Immature natural killer cell (primary cell): ENCODE measurements at regions not wholly inside any gene's neighbourhood (a gene's known extent, or its start where the extent isn't known, plus 50 kb on each side); places are given as distances from the start of the nearest gene placed in this dataset.
"Not testable (repeated sequence)": the region's sequence is repeated elsewhere in the genome, so short reads cannot be mapped to it uniquely, and the experiment has no call there.

Experiments used
- DNase-seq, 3 donors: peaks; one replicate each; pipeline ENCODE4 v3.0.0; 2022; ENCODE audit warnings: mixed read lengths in 1 of 3
- H3K27ac Mint-ChIP-seq, 6 donors: one replicate each; pipeline ENCODE4 v1.8.0; 2020; ENCODE audit warnings: mixed read lengths in 6 of 6, mild to moderate bottlenecking in 5 of 6, inconsistent platforms in 4 of 6, moderate library complexity in 3 of 6
- H3K27me3 Mint-ChIP-seq, 3 donors: one replicate each; pipeline ENCODE4 v1.8.0; 2020 to 2021; ENCODE audit warnings: low read depth in 3 of 3, mild to moderate bottlenecking in 3 of 3, mixed read lengths in 3 of 3, moderate library complexity in 3 of 3, inconsistent platforms in 1 of 3
- H3K36me3 Mint-ChIP-seq, 3 donors: one replicate each; pipeline ENCODE4 v1.8.0; 2020; ENCODE audit warnings: mixed read lengths in 3 of 3, inconsistent platforms in 2 of 3, mild to moderate bottlenecking in 2 of 3
- H3K4me1 Mint-ChIP-seq, 2 donors: one replicate each; pipeline ENCODE4 v1.8.0; 2020; ENCODE audit warnings: inconsistent platforms in 2 of 2, mild to moderate bottlenecking in 2 of 2, mixed read lengths in 2 of 2, moderate library complexity in 1 of 2
- H3K4me3 Mint-ChIP-seq, 5 donors: one replicate each; pipeline ENCODE4 v1.8.0; 2020; ENCODE audit warnings: mild to moderate bottlenecking in 5 of 5, mixed read lengths in 5 of 5, inconsistent platforms in 3 of 5, moderate library complexity in 3 of 5
- H3K9me3 Mint-ChIP-seq, 6 donors: one replicate each; pipeline ENCODE4 v1.8.0; 2020; ENCODE audit warnings: mild to moderate bottlenecking in 6 of 6, mixed read lengths in 6 of 6, inconsistent platforms in 4 of 6, moderate library complexity in 3 of 6

DNA sequence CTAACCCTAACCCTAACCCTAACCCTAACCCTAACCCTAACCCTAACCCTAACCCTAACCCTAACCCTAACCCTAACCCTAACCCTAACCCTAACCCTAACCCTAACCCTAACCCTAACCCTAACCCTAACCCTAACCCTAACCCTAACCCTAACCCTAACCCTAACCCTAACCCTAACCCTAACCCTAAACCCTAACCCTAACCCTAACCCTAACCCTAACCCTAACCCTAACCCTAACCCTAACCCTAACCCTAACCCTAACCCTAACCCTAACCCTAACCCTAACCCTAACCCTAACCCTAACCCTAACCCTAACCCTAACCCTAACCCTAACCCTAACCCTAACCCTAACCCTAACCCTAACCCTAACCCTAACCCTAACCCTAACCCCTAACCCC is 80.6 kb upstream of the PLEKHG4B start:
- not testable (repeated sequence) for H3K9me3 Mint-ChIP-seq, H3K4me1 Mint-ChIP-seq, H3K4me3 Mint-ChIP-seq, H3K36me3 Mint-ChIP-seq, H3K27me3 Mint-ChIP-seq, H3K27ac Mint-ChIP-seq
- DNase-seq = peak; percentile 41 to 67 (median 44)

DNA sequence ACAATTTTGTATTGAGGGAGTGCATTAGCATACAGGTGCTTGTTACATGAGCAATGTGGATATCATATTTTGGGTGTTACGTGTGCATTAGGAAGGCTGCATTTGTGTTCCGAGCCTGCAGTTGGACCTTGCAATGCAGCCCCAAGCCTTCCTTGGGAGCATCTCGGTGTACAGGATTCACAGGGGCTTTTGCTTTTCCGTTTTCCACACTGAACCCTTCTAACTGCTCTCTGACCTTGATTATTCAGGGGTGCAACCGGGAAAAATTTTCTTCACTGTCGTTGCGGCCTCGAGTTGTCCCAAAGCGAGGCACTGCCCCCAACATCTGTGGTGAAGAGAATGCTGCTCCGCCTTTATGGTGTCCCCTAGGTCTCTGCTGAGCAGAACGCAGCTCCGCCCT is 80.1 kb upstream of the PLEKHG4B start:
- DNase-seq = peak in 1 of 3 donors; percentile 3
- Mint-ChIP-seq H3K27me3 (no peaks in the 10 kb centered on the region), H3K9me3 (no peaks in the 10 kb centered on the region), H3K4me1 (no peaks in the 10 kb centered on the region), H3K27ac (no peak overlapping the region), H3K4me3 (no peak overlapping the region), H3K36me3 (no peaks in the 10 kb centered on the region)

DNA sequence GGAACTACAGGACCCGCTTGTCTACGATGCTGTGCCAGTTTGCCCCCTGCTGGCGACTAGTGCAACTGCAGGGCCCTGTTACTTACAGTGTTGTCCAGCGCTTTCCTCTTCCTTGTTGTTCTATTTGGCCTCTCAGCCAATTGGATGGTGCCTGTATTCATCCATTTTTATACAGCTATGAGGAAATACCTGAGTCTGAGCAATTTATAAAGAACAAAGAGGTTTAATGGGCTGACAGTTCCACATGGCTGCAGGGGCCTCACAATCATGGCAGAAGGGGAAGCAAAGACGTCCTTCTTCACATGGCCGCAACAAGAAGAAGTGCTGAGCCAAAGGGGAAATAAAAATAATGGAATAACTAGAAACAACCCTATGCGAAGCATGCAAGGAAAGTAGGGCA is 78.7 kb upstream of the PLEKHG4B start:
- Mint-ChIP-seq H3K36me3 (no peaks in the 10 kb centered on the region), H3K4me1 (no peaks in the 10 kb centered on the region), H3K27ac (no peak overlapping the region), H3K27me3 (peaks cover 0 to 2% (median 2%) of the 10 kb centered on the region in 3 donors), H3K9me3 (no peaks in the 10 kb centered on the region), H3K4me3 (no peak overlapping the region)
- DNase-seq = no peak

DNA sequence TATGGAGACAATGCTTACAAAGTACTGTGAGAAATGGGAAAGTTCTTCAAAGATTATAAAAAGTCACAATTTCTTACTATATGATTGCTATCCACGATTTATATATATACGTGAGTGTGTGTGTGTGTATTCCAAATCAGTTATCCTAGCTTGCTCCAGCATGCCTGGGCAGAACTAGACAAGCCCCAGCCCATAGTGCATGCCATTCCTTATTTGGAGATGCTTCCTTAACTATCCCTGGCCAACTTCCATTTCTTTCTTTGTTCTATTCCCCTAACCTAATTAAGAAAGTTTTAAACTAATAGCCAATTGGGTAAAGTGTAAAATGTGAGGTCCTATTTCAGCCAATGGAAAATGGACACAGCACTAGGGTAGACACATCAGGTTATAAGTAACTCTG is 77.3 kb upstream of the PLEKHG4B start:
- DNase-seq, H3K9me3 Mint-ChIP-seq, H3K4me1 Mint-ChIP-seq, H3K27me3 Mint-ChIP-seq, H3K4me3 Mint-ChIP-seq, H3K27ac Mint-ChIP-seq, H3K36me3 Mint-ChIP-seq: not testable (repeated sequence)

DNA sequence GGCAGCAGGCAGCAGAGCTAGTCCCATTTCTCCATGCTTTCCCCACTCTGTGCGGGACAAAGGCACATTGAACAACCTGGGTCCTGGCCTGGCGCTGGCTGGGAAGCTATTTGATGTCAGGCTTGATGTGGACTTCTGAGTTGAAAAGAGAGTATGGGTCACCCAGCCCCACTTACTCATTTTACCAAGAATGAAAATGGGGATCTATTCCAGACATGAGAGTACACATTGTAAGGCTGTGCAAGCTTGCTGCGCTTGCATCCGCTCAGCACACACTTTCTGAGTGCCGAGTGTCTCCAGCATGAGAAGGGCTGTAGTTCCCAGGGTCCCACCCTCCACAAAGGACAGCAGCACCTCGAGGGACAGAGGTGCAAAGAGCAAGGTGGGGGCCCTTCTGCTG is 71.7 kb upstream of the PLEKHG4B start:
- H3K27me3 Mint-ChIP-seq = peaks cover 2 to 16% (median 6%) of the 10 kb centered on the region in 3 donors

DNA sequence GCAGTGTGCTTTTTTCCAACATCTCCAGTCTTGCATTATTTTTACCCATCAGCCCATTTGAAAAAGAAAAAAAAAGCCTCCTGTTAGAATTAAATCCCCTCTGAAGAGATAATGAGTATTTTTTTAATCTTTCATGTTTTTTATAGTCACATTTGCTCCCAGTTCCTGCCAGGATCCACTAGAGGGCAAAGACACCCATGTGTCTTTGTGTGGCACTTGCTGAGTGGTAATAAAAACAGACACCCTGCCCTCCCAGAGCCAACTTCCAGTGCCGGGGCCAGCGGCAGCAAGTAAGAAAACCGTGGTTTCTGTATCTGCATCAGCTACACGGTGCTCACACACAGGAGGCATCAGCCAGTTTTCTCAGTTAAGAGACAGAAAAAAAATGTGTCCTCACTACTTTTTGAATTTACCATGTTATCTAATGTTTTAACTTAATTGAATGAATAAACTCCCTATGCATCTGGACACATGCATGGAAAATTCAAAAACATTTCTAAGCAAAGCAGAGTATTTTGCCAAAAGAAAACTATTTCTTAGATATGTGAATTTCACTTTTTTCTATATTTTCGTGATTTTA is 70.2 kb upstream of the PLEKHG4B start:
- Mint-ChIP-seq H3K27ac (no peak overlapping the region), H3K36me3 (no peaks in the 10 kb centered on the region), H3K4me3 (no peak overlapping the region), H3K9me3 (peaks cover 0 to 3% (median 0%) of the 10 kb centered on the region in 6 donors), H3K27me3 (peaks cover 2 to 21% (median 9%) of the 10 kb centered on the region in 3 donors), H3K4me1 (no peaks in the 10 kb centered on the region)
- DNase-seq = no peak

More for the DNA sequence above, 71.7 kb upstream of the PLEKHG4B start:
- not testable (repeated sequence) for H3K36me3 Mint-ChIP-seq, H3K9me3 Mint-ChIP-seq, H3K4me3 Mint-ChIP-seq, DNase-seq, H3K4me1 Mint-ChIP-seq, H3K27ac Mint-ChIP-seq

DNA sequence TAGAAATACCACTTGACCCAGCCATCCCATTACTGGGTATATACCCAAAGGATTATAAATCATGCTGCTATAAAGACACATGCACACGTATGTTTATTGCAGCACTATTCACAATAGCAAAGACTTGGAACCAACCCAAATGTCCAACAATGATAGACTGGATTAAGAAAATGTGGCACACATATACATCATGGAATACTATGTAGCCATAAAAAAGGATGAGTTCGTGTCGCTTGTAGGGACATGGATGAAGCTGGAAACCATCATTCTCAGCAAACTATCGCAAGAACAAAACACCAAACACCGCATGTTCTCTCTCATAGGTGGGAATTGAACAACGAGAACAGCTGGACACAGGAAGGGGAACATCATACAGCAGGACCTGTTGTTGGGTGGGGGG is 68.1 kb upstream of the PLEKHG4B start:
- not testable (repeated sequence) for H3K36me3 Mint-ChIP-seq, H3K4me1 Mint-ChIP-seq, DNase-seq, H3K27ac Mint-ChIP-seq, H3K4me3 Mint-ChIP-seq
- Mint-ChIP-seq H3K9me3 (peaks cover 0 to 13% (median 3%) of the 10 kb centered on the region in 6 donors), H3K27me3 (peaks cover 0 to 23% (median 8%) of the 10 kb centered on the region in 3 donors)

DNA sequence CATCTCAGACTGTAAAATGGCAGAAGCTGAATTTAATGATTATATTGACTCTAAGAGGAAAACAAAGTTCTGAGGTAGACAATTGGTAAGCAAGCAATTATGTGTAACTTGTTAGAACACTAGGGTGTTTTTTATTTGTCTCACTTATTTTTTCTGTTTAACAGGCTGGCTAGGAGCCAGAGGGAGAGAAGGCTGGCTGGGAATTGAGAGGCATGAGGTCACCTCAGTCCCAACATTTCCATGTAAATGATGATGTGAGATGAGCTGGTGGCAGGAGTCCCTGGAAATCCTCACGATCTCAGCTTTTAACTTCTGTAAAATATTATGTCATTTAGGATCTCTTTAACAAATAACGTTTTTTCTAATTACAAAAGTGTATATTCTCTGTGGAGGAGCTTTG is 66.9 kb upstream of the PLEKHG4B start:
- H3K4me1 Mint-ChIP-seq, DNase-seq, H3K27ac Mint-ChIP-seq, H3K36me3 Mint-ChIP-seq, H3K4me3 Mint-ChIP-seq: not testable (repeated sequence)
- H3K9me3 Mint-ChIP-seq = peaks cover 0 to 16% (median 3%) of the 10 kb centered on the region in 6 donors
- peaks cover 0 to 23% (median 8%) of the 10 kb centered on the region in 3 donors for H3K27me3 Mint-ChIP-seq

DNA sequence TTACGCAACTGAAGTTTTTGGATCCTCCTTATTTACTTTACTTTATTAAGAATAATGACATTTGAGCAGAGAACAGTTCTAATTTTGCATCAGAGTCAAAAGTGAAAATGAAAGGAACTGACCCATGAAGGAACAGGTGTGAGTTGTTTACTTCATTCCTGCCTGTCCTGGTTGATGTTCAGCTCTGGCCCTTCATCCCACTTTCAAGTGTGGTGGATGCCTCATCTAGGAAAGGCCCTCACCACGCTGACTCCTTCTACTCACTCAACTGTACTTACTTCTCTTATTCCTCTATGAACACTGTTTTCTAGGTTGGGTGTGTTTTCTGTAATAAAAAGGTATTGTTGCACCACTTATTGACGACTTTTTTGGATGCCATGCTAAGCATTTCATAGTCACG is 61.8 kb upstream of the PLEKHG4B start:
- no peak for DNase-seq
- Mint-ChIP-seq H3K27ac (no peak overlapping the region), H3K4me1 (no peaks in the 10 kb centered on the region), H3K27me3 (peaks cover 3 to 13% (median 9%) of the 10 kb centered on the region in 3 donors), H3K4me3 (no peak overlapping the region), H3K9me3 (peaks cover 0 to 16% (median 3%) of the 10 kb centered on the region in 6 donors), H3K36me3 (no peaks in the 10 kb centered on the region)

DNA sequence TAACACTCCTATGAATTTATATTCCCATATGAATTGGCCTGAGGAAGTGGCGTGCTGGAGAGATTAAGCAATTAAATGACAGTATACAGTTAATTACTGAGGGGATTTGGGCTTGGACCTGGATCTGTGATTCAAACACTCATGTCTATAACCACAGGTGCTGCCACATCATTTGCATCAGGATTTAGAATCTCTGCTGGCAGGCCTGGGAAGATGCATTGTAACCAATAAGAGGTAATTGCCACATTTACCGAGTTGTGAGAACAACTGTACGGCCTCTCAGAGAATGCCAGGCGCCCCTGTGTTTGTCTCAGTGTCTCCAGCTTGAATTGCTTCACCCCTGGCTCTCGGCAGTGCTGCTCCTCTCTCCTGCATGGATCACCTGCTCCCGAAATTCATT is 61.4 kb upstream of the PLEKHG4B start:
- H3K36me3 Mint-ChIP-seq, H3K4me1 Mint-ChIP-seq, H3K27ac Mint-ChIP-seq, H3K4me3 Mint-ChIP-seq, DNase-seq: not testable (repeated sequence)
- H3K9me3 Mint-ChIP-seq = peaks cover 0 to 16% (median 3%) of the 10 kb centered on the region in 6 donors
- peaks cover 3 to 13% (median 9%) of the 10 kb centered on the region in 3 donors for H3K27me3 Mint-ChIP-seq

DNA sequence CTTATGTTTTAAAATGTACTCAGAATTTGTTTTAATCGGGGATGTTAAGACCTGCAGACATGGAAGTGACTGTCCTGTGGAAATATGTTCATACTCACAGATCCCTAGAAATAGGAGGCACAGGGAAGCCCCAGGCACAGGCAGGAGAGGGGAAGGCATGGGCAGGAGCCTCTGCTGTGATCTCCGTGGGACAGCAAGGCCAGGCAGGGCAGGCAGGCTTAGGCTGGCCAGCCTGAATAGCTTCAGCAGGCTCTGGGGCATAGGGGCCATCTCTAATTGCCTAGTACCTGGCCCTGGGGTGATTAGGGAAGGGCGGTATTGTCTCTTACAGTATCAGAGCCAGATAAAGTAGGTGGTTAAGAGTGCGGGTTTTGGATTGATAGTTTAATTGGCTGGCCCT is 59.8 kb upstream of the PLEKHG4B start:
- Mint-ChIP-seq H3K4me3 (no peak overlapping the region), H3K4me1 (no peaks in the 10 kb centered on the region), H3K36me3 (no peaks in the 10 kb centered on the region), H3K27ac (no peak overlapping the region), H3K9me3 (peaks cover 0 to 16% (median 2%) of the 10 kb centered on the region in 6 donors), H3K27me3 (peaks cover 5 to 13% (median 6%) of the 10 kb centered on the region in 3 donors)
- DNase-seq = no peak

DNA sequence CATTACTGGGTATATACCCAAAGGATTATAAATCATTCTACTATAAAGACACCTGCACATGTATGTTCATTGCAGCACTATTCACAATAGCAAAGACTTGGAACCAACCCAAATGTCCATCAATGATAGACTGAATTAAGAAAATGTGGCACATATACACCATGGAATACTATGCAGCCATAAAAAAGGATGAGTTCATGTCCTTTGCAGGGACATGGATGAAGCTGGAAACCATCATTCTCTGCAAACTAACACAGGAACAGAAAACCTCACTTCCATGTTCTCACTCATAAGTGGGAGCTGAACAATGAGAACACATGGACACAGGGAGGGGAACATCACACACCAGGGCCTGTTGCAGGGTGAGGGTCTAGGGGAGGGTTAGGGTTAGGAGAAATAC is 56.4 kb upstream of the PLEKHG4B start:
- H3K4me3 Mint-ChIP-seq, DNase-seq, H3K4me1 Mint-ChIP-seq, H3K36me3 Mint-ChIP-seq, H3K9me3 Mint-ChIP-seq, H3K27ac Mint-ChIP-seq: not testable (repeated sequence)
- H3K27me3 Mint-ChIP-seq = peaks cover 5 to 24% (median 12%) of the 10 kb centered on the region in 3 donors

DNA sequence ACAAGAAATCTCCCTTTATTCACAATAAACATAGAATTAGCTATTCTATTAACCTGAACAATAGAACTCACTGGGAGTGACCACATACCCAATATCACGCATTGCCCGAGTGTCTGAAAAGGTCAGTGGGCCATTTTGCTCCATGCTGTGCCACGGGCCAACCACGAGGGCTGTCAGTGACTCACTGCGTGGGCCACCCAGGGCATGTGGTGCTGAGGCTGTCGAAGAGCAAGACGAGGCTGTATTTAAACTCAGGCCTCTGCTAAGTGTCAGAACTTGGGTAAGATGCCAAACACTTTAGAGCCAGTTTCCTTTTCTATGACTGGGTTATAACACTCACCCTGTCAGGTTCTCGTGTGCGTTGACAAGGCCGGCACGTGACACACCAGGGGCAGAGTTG is 54.8 kb upstream of the PLEKHG4B start:
- DNase-seq, H3K4me1 Mint-ChIP-seq, H3K36me3 Mint-ChIP-seq, H3K4me3 Mint-ChIP-seq, H3K9me3 Mint-ChIP-seq, H3K27ac Mint-ChIP-seq: not testable (repeated sequence)
- H3K27me3 Mint-ChIP-seq = peaks cover 9 to 26% (median 14%) of the 10 kb centered on the region in 3 donors

DNA sequence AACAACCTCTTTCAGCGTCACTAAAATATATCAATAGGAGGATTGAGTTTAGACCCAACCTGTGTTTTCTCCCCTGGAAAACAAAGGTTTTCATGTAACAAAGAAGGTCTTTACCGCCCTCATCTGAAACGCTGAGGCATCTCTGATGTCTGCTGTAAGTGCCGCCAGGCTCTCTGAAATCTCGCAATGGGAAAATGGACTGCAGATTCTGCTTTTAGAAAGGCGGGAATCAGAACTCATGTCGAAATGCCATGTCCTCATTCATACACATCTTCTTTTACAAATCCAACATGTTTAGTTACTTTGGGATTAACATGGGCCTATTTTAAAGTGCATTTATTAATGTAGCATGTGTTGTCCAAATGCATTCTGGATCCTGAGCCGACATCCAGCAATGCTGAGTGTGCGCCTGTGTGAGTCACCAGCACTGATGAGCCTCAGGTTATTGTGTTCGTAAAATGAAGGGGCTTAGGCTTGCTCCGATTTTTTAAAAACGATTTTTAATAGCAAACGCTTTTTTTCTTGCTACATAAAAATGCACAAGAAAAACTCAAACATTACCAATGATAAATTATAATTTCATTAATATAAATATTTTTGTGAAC is 51.9 kb upstream of the PLEKHG4B start:
- no peak overlapping the region for H3K4me3 Mint-ChIP-seq
- no peak for DNase-seq
- H3K27ac Mint-ChIP-seq = no peak overlapping the region
- peaks cover 8 to 26% (median 11%) of the 10 kb centered on the region in 3 donors for H3K27me3 Mint-ChIP-seq
- no peaks in the 10 kb centered on the region for H3K4me1 Mint-ChIP-seq
- H3K9me3 Mint-ChIP-seq = no peaks in the 10 kb centered on the region
- no peaks in the 10 kb centered on the region for H3K36me3 Mint-ChIP-seq
